ENCODE measurements at regions not wholly inside any gene's neighbourhood (a gene's known extent, or its start where the extent isn't known, plus 50 kb on each side); places are given as distances from the start of the nearest gene placed in this dataset.

GRCh38 chr6:139699911-139700310 is 325.5 kb upstream of the CITED2 start:
- TF ChIP-seq CTCF (IDR thresholded peaks at IDR 0.05) (no peak), ZFX (IDR thresholded peaks at IDR 0.05; ENCODE audit: borderline replicate concordance) (no peak)
